Liver (tissue), 3 donors: ENCODE measurements at regions not wholly inside any gene's neighbourhood (a gene's known extent, or its start where the extent isn't known, plus 50 kb on each side); places are given as distances from the start of the nearest gene placed in this dataset.

ENCODE experiments used
- CTCF ChIP-seq: fragments of 150-350 bp; IDR thresholded peaks from 2 replicates; pipeline ENCODE4 v1.5.1; 2017; ENCODE audit warnings: improper control_type of control experiment, low read depth, low read length; ENCODE audit not compliant: missing input control
- GABPA ChIP-seq, 2 donors: IDR thresholded peaks in 1 of 2; conservative IDR thresholded peaks in 1 of 2; 2 replicates each; pipeline ENCODE4 v1.6.1; 2016; ENCODE audit warnings: antibody characterized with exemption in 2 of 2, mild to moderate bottlenecking in 1 of 2, moderate library complexity in 1 of 2
- HNF4A ChIP-seq, 2 donors: conservative IDR thresholded peaks; 2 replicates each; pipeline ENCODE4 v1.6.1; 2016; ENCODE audit warnings: antibody characterized with exemption in 2 of 2, mild to moderate bottlenecking in 2 of 2
- JUND ChIP-seq, 2 donors: IDR thresholded peaks; 2 replicates each; pipeline ENCODE4 v1.6.1; 2016; ENCODE audit warnings: antibody characterized with exemption in 2 of 2
- RAD21 ChIP-seq, 2 donors: IDR thresholded peaks; 2 replicates each; pipeline ENCODE4 v1.6.1; 2016; ENCODE audit warnings: antibody characterized with exemption in 2 of 2, mild to moderate bottlenecking in 2 of 2
- SP1 ChIP-seq: IDR thresholded peaks from 2 replicates; pipeline ENCODE4 v1.6.1; 2018; ENCODE audit warnings: antibody characterized with exemption, mild to moderate bottlenecking
- donor health status: healthy.
- donor health status: healthy.

DNA sequence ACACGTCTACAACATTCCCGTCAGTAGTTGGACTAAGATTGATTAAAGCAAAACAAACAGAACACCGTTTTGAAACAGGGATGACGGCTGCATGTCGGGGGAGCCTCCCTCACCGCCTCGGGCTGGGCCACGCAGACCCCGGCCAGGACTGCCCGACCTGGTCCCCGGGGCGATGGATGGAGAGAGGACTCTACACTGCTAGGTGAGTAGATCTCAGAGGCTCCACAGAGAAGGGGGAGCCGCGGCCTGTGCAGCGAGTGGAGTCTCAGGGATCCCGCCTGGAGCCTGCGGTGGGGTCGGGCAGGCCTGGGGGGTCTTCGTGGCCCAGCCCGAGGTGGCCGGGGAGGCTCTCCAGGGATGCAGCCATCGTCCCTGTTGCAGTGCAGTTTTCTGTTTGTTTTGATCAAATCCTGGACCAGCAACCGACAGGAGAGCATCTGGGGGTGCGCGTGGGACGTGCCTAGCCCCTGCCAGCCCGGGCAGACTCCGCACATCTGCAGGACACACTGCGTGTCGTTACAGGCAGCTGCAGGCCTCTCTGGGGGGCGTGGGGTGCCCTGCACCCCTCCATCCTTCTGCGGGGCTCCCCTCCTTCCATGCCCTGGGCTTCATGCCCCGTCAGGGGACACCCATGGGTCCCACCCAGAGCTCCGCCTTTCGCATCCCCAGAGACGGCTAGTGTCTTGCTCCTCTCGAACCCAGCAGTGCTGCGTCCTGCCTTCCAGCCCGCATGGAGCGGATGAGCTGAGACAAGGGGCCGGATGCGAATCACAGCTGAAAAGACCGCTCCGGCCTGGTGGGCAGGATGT, 143.6 kb downstream of the RTP5 start:
- TF ChIP-seq CTCF, result no peak
- no peak for TF ChIP-seq SP1
- no peak for TF ChIP-seq JUND (IDR thresholded peaks at IDR 0.05)
- no peak for TF ChIP-seq GABPA (IDR thresholded peaks at IDR 0.05 in 1 of 2, conservative IDR thresholded peaks at IDR 0.05 in 1 of 2)
- TF ChIP-seq HNF4A (conservative IDR thresholded peaks at IDR 0.05), result no peak
- no peak for TF ChIP-seq RAD21 (IDR thresholded peaks at IDR 0.05)
